H9 (cell line): ENCODE measurements at regions not wholly inside any gene's neighbourhood (a gene's known extent, or its start where the extent isn't known, plus 50 kb on each side); places are given as distances from the start of the nearest gene placed in this dataset.

Experiments
- DNase-seq: peaks from one replicate; pipeline ENCODE4 v3.0.0-alpha.2; 2017
- H2AFZ ChIP-seq: one replicate; pipeline ENCODE4 v1.6.1; 2013; ENCODE audit warnings: mild to moderate bottlenecking, low read length, control low read depth, moderate library complexity
- H2AK5ac ChIP-seq: 2 replicates; pipeline ENCODE4 v1.6.1; 2013; ENCODE audit warnings: low read length, control low read depth, mixed read lengths; ENCODE audit not compliant: insufficient read length
- H2BK120ac ChIP-seq: one replicate; pipeline ENCODE4 v1.6.1; 2013; ENCODE audit warnings: low read depth, mild to moderate bottlenecking, low read length, control low read depth, inconsistent platforms; ENCODE audit not compliant: poor library complexity, severe bottlenecking
- H2BK12ac ChIP-seq: 2 replicates; pipeline ENCODE4 v1.6.1; 2013; ENCODE audit warnings: low read length, control low read depth, mixed read lengths, low read depth; ENCODE audit not compliant: insufficient read length
- H2BK15ac ChIP-seq: 2 replicates; pipeline ENCODE4 v1.6.1; 2013; ENCODE audit warnings: low read depth, low read length, control low read depth
- H2BK20ac ChIP-seq: one replicate; pipeline ENCODE4 v1.6.1; 2013; ENCODE audit warnings: low read depth, mild to moderate bottlenecking, low read length, control low read depth, inconsistent platforms; ENCODE audit not compliant: poor library complexity, severe bottlenecking
- H2BK5ac ChIP-seq: 2 replicates; pipeline ENCODE4 v1.6.1; 2013; ENCODE audit warnings: low read length, control low read depth, mixed read lengths; ENCODE audit not compliant: insufficient read length
- H3K14ac ChIP-seq: 2 replicates; pipeline ENCODE4 v1.6.1; 2013; ENCODE audit warnings: low read length, control low read depth; ENCODE audit not compliant: insufficient read depth
- H3K18ac ChIP-seq: 2 replicates; pipeline ENCODE4 v1.6.1; 2013; ENCODE audit warnings: low read depth, mild to moderate bottlenecking, mixed read lengths, low read length, control low read depth; ENCODE audit not compliant: insufficient read length
- H3K23ac ChIP-seq: 2 replicates; pipeline ENCODE4 v1.6.1; 2013; ENCODE audit warnings: low read length, control low read depth, mixed read lengths, low read depth; ENCODE audit not compliant: insufficient read length
- H3K23me2 ChIP-seq: 2 replicates; pipeline ENCODE4 v1.6.1; 2013; ENCODE audit warnings: low read depth, mild to moderate bottlenecking, mixed read lengths, low read length, control low read depth; ENCODE audit not compliant: insufficient read length, poor library complexity, severe bottlenecking
- H3K27ac ChIP-seq: 2 replicates; pipeline ENCODE4 v1.5.1; 2013; ENCODE audit warnings: low read length, control low read depth, mixed read lengths, low read depth; ENCODE audit not compliant: insufficient read length
- H3K27me3 ChIP-seq: 2 replicates; pipeline ENCODE4 v1.6.1; 2013; ENCODE audit warnings: low read length, control low read depth, inconsistent platforms; ENCODE audit not compliant: insufficient read depth
- H3K4ac ChIP-seq: 2 replicates; pipeline ENCODE4 v1.6.1; 2013; ENCODE audit warnings: low read depth, mild to moderate bottlenecking, control low read depth, inconsistent platforms, low read length, moderate library complexity
- H3K4me1 ChIP-seq: 2 replicates; pipeline ENCODE4 v1.6.1; 2013; ENCODE audit warnings: low read length, control low read depth, inconsistent platforms; ENCODE audit not compliant: insufficient read depth
- H3K4me2 ChIP-seq: 2 replicates; pipeline ENCODE4 v1.6.1; 2013; ENCODE audit warnings: low read length, control low read depth, mixed read lengths; ENCODE audit not compliant: insufficient read length, insufficient read depth
- H3K56ac ChIP-seq: 2 replicates; pipeline ENCODE4 v1.6.1; 2013; ENCODE audit warnings: low read depth, mild to moderate bottlenecking, mixed read lengths, low read length, control low read depth; ENCODE audit not compliant: insufficient read length
- H3K79me1 ChIP-seq: 2 replicates; pipeline ENCODE4 v1.6.1; 2013; ENCODE audit warnings: low read depth, mild to moderate bottlenecking, moderate library complexity, low read length, control low read depth, inconsistent platforms; ENCODE audit not compliant: insufficient read depth, poor library complexity, severe bottlenecking
- H3K79me2 ChIP-seq: 2 replicates; pipeline ENCODE4 v1.6.1; 2013; ENCODE audit warnings: low read length, control low read depth, inconsistent platforms; ENCODE audit not compliant: insufficient read depth
- H3K9ac ChIP-seq: 2 replicates; pipeline ENCODE4 v1.6.1; 2013; ENCODE audit warnings: low read length, control low read depth, mixed read lengths; ENCODE audit not compliant: insufficient read length; ENCODE audit errors: extremely low read depth
- H3K9me3 ChIP-seq: one replicate; pipeline ENCODE4 v1.6.1; 2013; ENCODE audit warnings: low read depth, low read length, inconsistent platforms; ENCODE audit not compliant: control insufficient read depth
- H3T11ph ChIP-seq: one replicate; pipeline ENCODE4 v1.6.1; 2013; ENCODE audit warnings: mild to moderate bottlenecking, low read length, control low read depth, inconsistent platforms
- H4K20me1 ChIP-seq: one replicate; pipeline ENCODE4 v1.6.1; 2013; ENCODE audit not compliant: control insufficient read depth, insufficient read length, insufficient read depth
- H4K5ac ChIP-seq: 2 replicates; pipeline ENCODE4 v1.6.1; 2013; ENCODE audit warnings: low read depth, mild to moderate bottlenecking, mixed read lengths, low read length, control low read depth; ENCODE audit not compliant: insufficient read length
- H4K8ac ChIP-seq: replicated peaks from 2 replicates; pipeline ENCODE4 v1.6.1; 2013; ENCODE audit warnings: low read length, control low read depth, mixed read lengths, low read depth; ENCODE audit not compliant: insufficient read length
- H4K91ac ChIP-seq: 2 replicates; pipeline ENCODE4 v1.6.1; 2013; ENCODE audit warnings: low read depth, mild to moderate bottlenecking, moderate library complexity, mixed read lengths, low read length, control low read depth; ENCODE audit not compliant: insufficient read length
- H3K27ac Mint-ChIP-seq, 3 experiments: 2 replicates in 2 of 3; 3 replicates in 1 of 3; pipeline ENCODE4 v1.8.0; 2020 to 2021; ENCODE audit warnings: mixed read lengths in 3 of 3, mild to moderate bottlenecking in 1 of 3, moderate library complexity in 1 of 3
- H3K27me3 Mint-ChIP-seq: 2 replicates; pipeline ENCODE4 v1.8.0; 2021; ENCODE audit warnings: low read depth, mild to moderate bottlenecking, moderate library complexity, mixed read lengths
- H3K36me3 Mint-ChIP-seq, 3 experiments: 2 replicates in 2 of 3; 3 replicates in 1 of 3; pipeline ENCODE4 v1.8.0; 2020 to 2021; ENCODE audit warnings: low read depth in 3 of 3, mixed read lengths in 3 of 3; ENCODE audit not compliant: insufficient read depth in 1 of 3
- H3K4me1 Mint-ChIP-seq, 2 experiments: 2 replicates each; pipeline ENCODE4 v1.8.0; 2020; ENCODE audit warnings: mixed read lengths in 2 of 2
- H3K4me3 Mint-ChIP-seq, 2 experiments: 2 replicates in 1 of 2; 3 replicates in 1 of 2; pipeline ENCODE4 v1.8.0; 2020 to 2021; ENCODE audit warnings: mild to moderate bottlenecking in 2 of 2, mixed read lengths in 2 of 2, moderate library complexity in 1 of 2
- H3K9me3 Mint-ChIP-seq, 2 experiments: 2 replicates in 1 of 2; 3 replicates in 1 of 2; pipeline ENCODE4 v1.8.0; 2020; ENCODE audit warnings: mild to moderate bottlenecking in 2 of 2, mixed read lengths in 2 of 2, moderate library complexity in 1 of 2
- WGBS: extraction: QIAGEN DNeasy Blood & Tissue Kit; methylation state at CpG from one replicate; pipeline ENCODE4 v1.1.7; 2013; ENCODE audit warnings: missing lambda C conversion rate, low lambda C conversion rate, mixed read lengths; ENCODE audit not compliant: insufficient read length; ENCODE audit errors: extremely low coverage; 5-methylcytosine and 5-hydroxymethylcytosine counted together
- TF ChIP-seq, protein P1 (sequence below): fragments of 200-600 bp; sonication (generic); conservative IDR thresholded peaks from 3 replicates; pipeline ENCODE4 v1.8.0; 2021; ENCODE audit warnings: antibody characterized with exemption, mild to moderate bottlenecking

DNA sequence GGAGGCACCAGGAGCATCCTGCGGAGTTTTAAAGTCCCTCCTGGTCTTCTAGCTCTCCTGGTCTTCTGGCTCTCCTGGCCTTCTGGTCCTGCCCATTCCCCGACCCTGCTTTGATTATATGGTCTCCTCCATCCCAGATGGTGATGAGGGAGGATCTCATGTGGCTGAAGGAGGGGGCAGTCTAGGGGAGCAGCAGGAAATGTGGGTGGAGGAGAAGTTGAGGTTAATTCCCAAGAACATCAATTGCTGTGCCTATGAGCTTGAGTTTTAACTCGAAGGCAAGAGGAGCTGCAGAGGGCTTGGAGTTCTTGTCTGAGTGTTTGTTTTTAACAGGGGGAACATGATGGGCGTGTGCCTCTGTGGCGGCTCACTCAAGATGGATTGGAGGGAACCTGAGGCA is 408.8 kb downstream of the MATN1 start:
- Histone ChIP-seq H3K79me1 (no peaks in the 10 kb centered on the region), H3K4me1 (no peaks in the 10 kb centered on the region), H3K4me2 (no peak overlapping the region), H3K23ac (no peak overlapping the region), H3K56ac (no peak overlapping the region), H3K9ac (no peak overlapping the region), H4K91ac (no peak overlapping the region), H3K79me2 (no peaks in the 10 kb centered on the region), H2BK12ac (no peak overlapping the region), H2BK5ac (no peak overlapping the region), H3K9me3 (no peaks in the 10 kb centered on the region), H3K23me2 (no peaks in the 10 kb centered on the region), H2BK20ac (no peak overlapping the region), H3T11ph (no peak overlapping the region), H2AFZ (no peak overlapping the region), H3K4ac (no peak overlapping the region), H2BK15ac (no peak overlapping the region), H2BK120ac (no peak overlapping the region), H4K5ac (no peak overlapping the region), H3K14ac (no peak overlapping the region), H4K20me1 (no peaks in the 10 kb centered on the region), H2AK5ac (no peak overlapping the region), H3K27ac (no peak overlapping the region), H3K18ac (no peak overlapping the region), H4K8ac (no peak overlapping the region), H3K27me3 (no peaks in the 10 kb centered on the region)
- peaks cover 2 to 5% of the 10 kb centered on the region in 2 experiments; a peak in 2 of 5 replicates for H3K9me3 Mint-ChIP-seq
- H3K36me3 Mint-ChIP-seq = peaks cover 0 to 3% (median 0%) of the 10 kb centered on the region in 3 experiments; a peak in 1 of 7 replicates
- H3K27me3 Mint-ChIP-seq = peaks cover 24% of the 10 kb centered on the region
- no CpG with 5 or more reads among the region's 5 CpGs for WGBS
- peak overlapping the region in 1 of 3 experiments; percentile 21; a peak in 1 of 7 replicates for H3K27ac Mint-ChIP-seq
- H3K4me1 Mint-ChIP-seq = peaks cover 0 to 18% of the 10 kb centered on the region in 2 experiments; a peak in 2 of 4 replicates
- H3K4me3 Mint-ChIP-seq = no peak overlapping the region
- DNase-seq = no peak
- TF ChIP-seq, protein P1, sequence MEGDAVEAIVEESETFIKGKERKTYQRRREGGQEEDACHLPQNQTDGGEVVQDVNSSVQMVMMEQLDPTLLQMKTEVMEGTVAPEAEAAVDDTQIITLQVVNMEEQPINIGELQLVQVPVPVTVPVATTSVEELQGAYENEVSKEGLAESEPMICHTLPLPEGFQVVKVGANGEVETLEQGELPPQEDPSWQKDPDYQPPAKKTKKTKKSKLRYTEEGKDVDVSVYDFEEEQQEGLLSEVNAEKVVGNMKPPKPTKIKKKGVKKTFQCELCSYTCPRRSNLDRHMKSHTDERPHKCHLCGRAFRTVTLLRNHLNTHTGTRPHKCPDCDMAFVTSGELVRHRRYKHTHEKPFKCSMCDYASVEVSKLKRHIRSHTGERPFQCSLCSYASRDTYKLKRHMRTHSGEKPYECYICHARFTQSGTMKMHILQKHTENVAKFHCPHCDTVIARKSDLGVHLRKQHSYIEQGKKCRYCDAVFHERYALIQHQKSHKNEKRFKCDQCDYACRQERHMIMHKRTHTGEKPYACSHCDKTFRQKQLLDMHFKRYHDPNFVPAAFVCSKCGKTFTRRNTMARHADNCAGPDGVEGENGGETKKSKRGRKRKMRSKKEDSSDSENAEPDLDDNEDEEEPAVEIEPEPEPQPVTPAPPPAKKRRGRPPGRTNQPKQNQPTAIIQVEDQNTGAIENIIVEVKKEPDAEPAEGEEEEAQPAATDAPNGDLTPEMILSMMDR = no peak
